ENCODE measurements at regions not wholly inside any gene's neighbourhood (a gene's known extent, or its start where the extent isn't known, plus 50 kb on each side); places are given as distances from the start of the nearest gene placed in this dataset.

DNA sequence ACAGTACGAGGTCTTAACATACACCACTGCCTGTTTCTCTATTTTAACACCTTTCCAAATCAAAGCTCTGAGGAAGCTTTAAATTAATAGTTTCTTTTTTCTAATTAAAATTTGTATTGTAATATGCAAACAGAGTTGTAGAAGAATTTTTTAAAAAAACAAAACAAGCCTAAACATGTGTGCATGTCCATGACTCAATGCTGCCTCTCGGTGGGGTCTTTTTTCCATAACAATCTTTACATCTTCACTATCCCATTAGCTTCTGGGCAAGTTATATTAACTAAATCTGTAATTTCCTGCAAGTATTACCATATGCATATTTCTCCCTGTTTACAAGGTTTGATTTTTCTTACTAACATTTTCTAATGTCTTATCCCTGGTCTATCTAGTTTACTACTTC, 143.9 kb upstream of the NAV3 start:
- Histone ChIP-seq H2BK20ac (ENCODE audit: low read depth, low read length) (no peak overlapping the region), H3K9me3 (ENCODE audit: control insufficient read depth, insufficient read depth, low read length) (no peaks in the 10 kb centered on the region), H3K23ac (ENCODE audit: low read depth, low read length) (no peak overlapping the region), H3K4me2 (ENCODE audit: low read depth, low read length) (no peak overlapping the region), H4K5ac (ENCODE audit: low read depth, low read length) (no peak overlapping the region), H3K27ac (ENCODE audit: insufficient read depth, low read length) (no peak overlapping the region), H2AK9ac (replicated peaks; ENCODE audit: low read depth, low read length, poor library complexity) (no peak overlapping the region), H3K36me3 (ENCODE audit: control insufficient read depth, insufficient read depth, low read length) (no peaks in the 10 kb centered on the region), H2BK120ac (ENCODE audit: low read depth, low read length) (no peak overlapping the region), H4K20me1 (ENCODE audit: insufficient read depth, low read length) (no peaks in the 10 kb centered on the region), H2AFZ (replicated peaks; ENCODE audit: low read length, poor library complexity) (no peak overlapping the region), H2BK15ac (ENCODE audit: low read depth, low read length) (no peak overlapping the region), H4K8ac (ENCODE audit: low read depth in 2 of 2, low read length in 2 of 2) (no peak overlapping the region), H3K4me3 (ENCODE audit: insufficient read depth, low read depth, low read length) (no peak overlapping the region), H2BK5ac (ENCODE audit: low read depth, low read length, poor library complexity, severe bottlenecking) (no peak overlapping the region), H3K14ac (replicated peaks; ENCODE audit: low read depth, low read length) (no peak overlapping the region), H4K91ac (ENCODE audit: insufficient read depth, low read depth, low read length) (no peak overlapping the region), H3K27me3 (ENCODE audit: control insufficient read depth, insufficient read depth, low read length) (no peaks in the 10 kb centered on the region), H2AK5ac (ENCODE audit: low read depth, low read length) (no peak overlapping the region), H3K56ac (ENCODE audit: extremely low read depth, insufficient read depth, low read length) (no peak overlapping the region), H3K4ac (ENCODE audit: low read depth, low read length) (no peak overlapping the region), H3K9me1 (ENCODE audit: insufficient read depth, low read length) (no peaks in the 10 kb centered on the region), H3K79me1 (ENCODE audit: low read depth in 1 of 2, low read length in 2 of 2) (no peaks in the 10 kb centered on the region), H3K18ac (ENCODE audit: low read depth, low read length) (no peak overlapping the region), H3K9ac (ENCODE audit: low read depth, low read length) (no peak overlapping the region), H3K4me1 (ENCODE audit: control insufficient read depth, insufficient read depth, low read length) (no peaks in the 10 kb centered on the region)
- ChIA-PET POLR2A (ENCODE audit: unreplicated experiment) (no interaction called here), CTCF (interaction anchor here (1.2 to 2.1 kb wide), 3 partner anchors 528 to 638 kb away, joined by 3 to 9 read pairs (median 5); no protein-coding TSS in a partner anchor)
- no CpG with 5 or more reads among the region's 2 CpGs for WGBS, 2 experiments (ENCODE audit: extremely low coverage in 2 of 2, insufficient read length in 1 of 2)
- TF ChIP-seq, protein P1, sequence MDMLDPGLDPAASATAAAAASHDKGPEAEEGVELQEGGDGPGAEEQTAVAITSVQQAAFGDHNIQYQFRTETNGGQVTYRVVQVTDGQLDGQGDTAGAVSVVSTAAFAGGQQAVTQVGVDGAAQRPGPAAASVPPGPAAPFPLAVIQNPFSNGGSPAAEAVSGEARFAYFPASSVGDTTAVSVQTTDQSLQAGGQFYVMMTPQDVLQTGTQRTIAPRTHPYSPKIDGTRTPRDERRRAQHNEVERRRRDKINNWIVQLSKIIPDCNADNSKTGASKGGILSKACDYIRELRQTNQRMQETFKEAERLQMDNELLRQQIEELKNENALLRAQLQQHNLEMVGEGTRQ (IDR thresholded peaks at IDR 0.05; ENCODE audit: low read depth, low read length), result no peak
- TF ChIP-seq RAD21 (IDR thresholded peaks at IDR 0.05; ENCODE audit: low read length) (peak; percentile 51), SMC3 (IDR thresholded peaks at IDR 0.05; ENCODE audit: low read depth, low read length) (peak; percentile 19; the same call in 1 of the 2 replicates)
- TF ChIP-seq, protein P2, sequence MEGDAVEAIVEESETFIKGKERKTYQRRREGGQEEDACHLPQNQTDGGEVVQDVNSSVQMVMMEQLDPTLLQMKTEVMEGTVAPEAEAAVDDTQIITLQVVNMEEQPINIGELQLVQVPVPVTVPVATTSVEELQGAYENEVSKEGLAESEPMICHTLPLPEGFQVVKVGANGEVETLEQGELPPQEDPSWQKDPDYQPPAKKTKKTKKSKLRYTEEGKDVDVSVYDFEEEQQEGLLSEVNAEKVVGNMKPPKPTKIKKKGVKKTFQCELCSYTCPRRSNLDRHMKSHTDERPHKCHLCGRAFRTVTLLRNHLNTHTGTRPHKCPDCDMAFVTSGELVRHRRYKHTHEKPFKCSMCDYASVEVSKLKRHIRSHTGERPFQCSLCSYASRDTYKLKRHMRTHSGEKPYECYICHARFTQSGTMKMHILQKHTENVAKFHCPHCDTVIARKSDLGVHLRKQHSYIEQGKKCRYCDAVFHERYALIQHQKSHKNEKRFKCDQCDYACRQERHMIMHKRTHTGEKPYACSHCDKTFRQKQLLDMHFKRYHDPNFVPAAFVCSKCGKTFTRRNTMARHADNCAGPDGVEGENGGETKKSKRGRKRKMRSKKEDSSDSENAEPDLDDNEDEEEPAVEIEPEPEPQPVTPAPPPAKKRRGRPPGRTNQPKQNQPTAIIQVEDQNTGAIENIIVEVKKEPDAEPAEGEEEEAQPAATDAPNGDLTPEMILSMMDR (conservative IDR thresholded peaks at IDR 0.05; ENCODE audit: low read depth, low read length), result peak; percentile 46
- dilution Hi-C loops (cut with HindIII; ENCODE audit: low sequenced_read_pairs, unreplicated experiment), result loop anchor here (25.0 kb wide), 1 partner anchor 524 kb away; no protein-coding TSS in a partner anchor
- ATAC-seq (ENCODE audit: low read depth), result peak; percentile 54
- no TSS peak for BruUV-seq (replicated peaks)
- intact Hi-C loops (cut with micrococcal nuclease), result loop anchor here (1.0 to 5.0 kb wide), 3 partner anchors 146 to 634 kb away; no protein-coding TSS in a partner anchor
- DNase-seq, result peak; percentile 34
- in situ Hi-C loops (cut with MboI; ENCODE audit: low sequenced_read_pairs), result loop anchor here (10.0 kb wide), 1 partner anchor 622 kb away; the partner anchor contains the start of gene E2F7

Data from IMR-90 (cell line).